Prostate gland (tissue), 2 donors: ENCODE measurements at regions not wholly inside any gene's neighbourhood (a gene's known extent, or its start where the extent isn't known, plus 50 kb on each side); places are given as distances from the start of the nearest gene placed in this dataset.

Experiments
- DNase-seq: peaks from one replicate; pipeline ENCODE4 v3.0.0-alpha.2; 2019; ENCODE audit warnings: low spot score
- H3K27ac ChIP-seq, 2 donors: fragments of 200-600 bp; sonication (generic); 2 replicates each; pipeline ENCODE4 v1.5.1; 2017 to 2019
- H3K27me3 ChIP-seq: fragments of 200-600 bp; sonication (generic); replicated peaks from 2 replicates; pipeline ENCODE4 v1.5.1; 2019; ENCODE audit not compliant: insufficient read depth
- H3K36me3 ChIP-seq, 2 donors: fragments of 200-600 bp; sonication (generic); 1 replicate in 1 of 2; 2 replicates in 1 of 2; pipeline versions ENCODE4 v1.5.1 to v1.8.1; 2017 to 2019
- H3K4me1 ChIP-seq: fragments of 200-600 bp; sonication (generic); replicated peaks from 2 replicates; pipeline ENCODE4 v1.5.1; 2019
- H3K4me3 ChIP-seq, 2 donors: fragments of 200-600 bp; sonication (generic); 2 replicates each; pipeline ENCODE4 v1.5.1; 2017 to 2019
- H3K9me3 ChIP-seq: fragments of 200-600 bp; sonication (generic); 2 replicates; pipeline ENCODE4 v1.5.1; 2017
- CTCF ChIP-seq, 4 experiments: fragments of 200-600 bp in 2 of 4; fragments of 450-650 bp in 2 of 4; sonication (generic) in 2 of 4; IDR thresholded peaks; 1 replicate in 3 of 4; 2 replicates in 1 of 4; pipeline ENCODE4 v1.5.1; 2016 to 2019; ENCODE audit warnings: antibody characterized with exemption in 4 of 4, mild to moderate bottlenecking in 2 of 4, moderate library complexity in 2 of 4
- POLR2A ChIP-seq: fragments of 450-650 bp; IDR thresholded peaks from one replicate; pipeline ENCODE4 v1.6.1; 2016; ENCODE audit warnings: antibody characterized with exemption, mild to moderate bottlenecking
- POLR2AphosphoS5 ChIP-seq: sonication (generic); formaldehyde crosslinking; IDR thresholded peaks from one replicate; pipeline ENCODE4 v1.6.1; 2017; ENCODE audit warnings: antibody characterized with exemption
- WGBS: methylation state at CpG from one replicate; pipeline ENCODE4 v1.1.5; 2018; 5-methylcytosine and 5-hydroxymethylcytosine counted together
- intact Hi-C: fragments of 100-400 bp; cut with DNase I; formaldehyde crosslinking; loops from one replicate; pipeline ENCODE4 v1.14.2; 2022

- H3K27ac ChIP-seq, result no peak overlapping the region
- DNase-seq, result no peak
- no peaks in the 10 kb centered on the region for H3K27me3 ChIP-seq
- H3K9me3 ChIP-seq, result no peaks in the 10 kb centered on the region
- TF ChIP-seq CTCF (IDR thresholded peaks at IDR 0.05) (no peak), POLR2A (no peak), POLR2AphosphoS5 (no peak)
- H3K4me1 ChIP-seq, result no peaks in the 10 kb centered on the region
- H3K36me3 ChIP-seq, result no peaks in the 10 kb centered on the region
- 81% methylated on average over 4 of the region's 4 CpGs for WGBS
- H3K4me3 ChIP-seq, result no peak overlapping the region
- intact Hi-C loops, result no loop called here
These were observed 134.3 kb upstream of the PPARGC1A start for GRCh38 chr4:24024157-24024556.

GRCh38 chr4:24015782-24016181 is 125.9 kb upstream of the PPARGC1A start:
- 77% methylated on average over 1 of the region's 1 CpG for WGBS
- no peaks in the 10 kb centered on the region for H3K9me3 ChIP-seq
- intact Hi-C loops, result no loop called here
- H3K36me3 ChIP-seq, result no peaks in the 10 kb centered on the region
- H3K4me3 ChIP-seq, result no peak overlapping the region
- TF ChIP-seq POLR2A, result no peak
- TF ChIP-seq CTCF (IDR thresholded peaks at IDR 0.05), result no peak
- no peaks in the 10 kb centered on the region for H3K4me1 ChIP-seq
- no peaks in the 10 kb centered on the region for H3K27me3 ChIP-seq
- DNase-seq, result no peak
- no peak overlapping the region for H3K27ac ChIP-seq

- WGBS, result 67% methylated on average over 8 of the region's 8 CpGs
- intact Hi-C loops, result no loop called here
These were observed 124.0 kb upstream of the PPARGC1A start for GRCh38 chr4:24013668-24014422.

GRCh38 chr4:24010994-24011393 is 121.1 kb upstream of the PPARGC1A start:
- no peak for DNase-seq
- Histone ChIP-seq H3K9me3 (no peaks in the 10 kb centered on the region), H3K4me3 (no peak overlapping the region), H3K4me1 (no peaks in the 10 kb centered on the region), H3K36me3 (no peaks in the 10 kb centered on the region), H3K27ac (no peak overlapping the region), H3K27me3 (no peaks in the 10 kb centered on the region)
- TF ChIP-seq POLR2A, result no peak
- no peak for TF ChIP-seq CTCF (IDR thresholded peaks at IDR 0.05)
- no peak for TF ChIP-seq POLR2AphosphoS5
- WGBS, result 74% methylated on average over 1 of the region's 1 CpG
- intact Hi-C loops, result no loop called here

More at GRCh38 chr4:24013668-24014422, 124.0 kb upstream of the PPARGC1A start:
- Histone ChIP-seq H3K36me3 (no peaks in the 10 kb centered on the region), H3K27ac (no peak overlapping the region), H3K4me1 (no peaks in the 10 kb centered on the region), H3K9me3 (no peaks in the 10 kb centered on the region), H3K4me3 (no peak overlapping the region), H3K27me3 (no peaks in the 10 kb centered on the region)
- TF ChIP-seq CTCF (IDR thresholded peaks at IDR 0.05) (no peak), POLR2A (no peak), POLR2AphosphoS5 (no peak)
- DNase-seq, result no peak

- Histone ChIP-seq H3K27ac (no peak overlapping the region), H3K4me3 (no peak overlapping the region), H3K36me3 (no peaks in the 10 kb centered on the region), H3K27me3 (no peaks in the 10 kb centered on the region), H3K9me3 (no peaks in the 10 kb centered on the region), H3K4me1 (no peaks in the 10 kb centered on the region)
- no peak for DNase-seq
- 25% methylated on average over 3 of the region's 3 CpGs for WGBS
- intact Hi-C loops, result no loop called here
- TF ChIP-seq POLR2AphosphoS5, result peak; percentile 63
- no peak for TF ChIP-seq CTCF (IDR thresholded peaks at IDR 0.05)
- TF ChIP-seq POLR2A, result no peak
These were observed 120.7 kb upstream of the PPARGC1A start for GRCh38 chr4:24010573-24010972.
